ENCODE measurements at regions not wholly inside any gene's neighbourhood (a gene's known extent, or its start where the extent isn't known, plus 50 kb on each side); places are given as distances from the start of the nearest gene placed in this dataset.

DNA sequence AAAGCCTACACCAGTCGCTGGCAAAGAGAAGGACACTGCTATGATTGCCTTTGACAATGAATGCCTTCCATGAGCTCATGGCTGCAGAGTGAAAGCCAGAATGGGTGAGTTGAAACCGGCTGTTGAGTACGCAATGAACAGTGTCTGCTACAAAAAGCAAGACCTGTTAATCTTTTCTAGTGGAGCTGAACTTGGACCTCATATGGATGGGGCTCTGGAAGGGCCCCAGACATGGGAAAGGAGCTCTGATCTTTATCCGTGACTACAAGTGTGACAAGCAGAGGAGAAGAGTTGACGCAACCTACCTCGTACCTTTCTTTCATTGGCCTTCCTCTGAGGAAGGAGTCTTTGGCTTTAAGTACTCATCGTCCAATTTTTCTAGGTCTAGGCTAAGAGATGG lies 67.1 kb upstream of the TSC22D1 start:
- Histone ChIP-seq H3K4me3 (no peak overlapping the region), H3K27me3 (ENCODE audit: control insufficient read depth in 2 of 2, insufficient read depth in 2 of 2, low read length in 2 of 2) (no peaks in the 10 kb centered on the region; a peak in 1 of 5 replicates), H3K4me1 (replicated peaks in 1 of 2; ENCODE audit: control insufficient read depth in 2 of 2, insufficient read depth in 2 of 2, low read length in 2 of 2) (no peaks in the 10 kb centered on the region), H3K9me1 (ENCODE audit: control insufficient read depth, insufficient read depth, low read length) (no peaks in the 10 kb centered on the region), H2AFZ (ENCODE audit: low read depth, low read length) (no peak overlapping the region), H3K4me2 (ENCODE audit: insufficient read depth, low read length) (no peak overlapping the region), H3K27ac (ENCODE audit: extremely low read depth, low read depth, low read length) (no peak overlapping the region), H4K20me1 (replicated peaks; ENCODE audit: control insufficient read depth, insufficient read depth, low read length) (no peaks in the 10 kb centered on the region), H3K36me3 (ENCODE audit: control insufficient read depth, insufficient read depth, low read length) (no peaks in the 10 kb centered on the region), H3K9ac (ENCODE audit: insufficient read depth in 1 of 2, low read depth in 2 of 2, low read length in 2 of 2) (no peak overlapping the region), H3K79me2 (ENCODE audit: control insufficient read depth, insufficient read depth, low read length) (no peaks in the 10 kb centered on the region), H3K9me3 (replicated peaks; ENCODE audit: control insufficient read depth, insufficient read depth, low read depth, low read length) (no peaks in the 10 kb centered on the region)
- DNase-seq (ENCODE audit: extremely low read depth in 1 of 4, low spot score in 3 of 4) (no peak), FAIRE-seq (no peak), ATAC-seq (no peak)
- WGBS (ENCODE audit: insufficient coverage, low coverage, missing lambda C conversion rate), result 0% methylated on average over 7 of the region's 7 CpGs
- POLR2A ChIA-PET, result no interaction called here
- no peak for TF ChIP-seq SMARCA5 (IDR thresholded peaks at IDR 0.05)
- TF ChIP-seq MYBL2 (IDR thresholded peaks at IDR 0.05; ENCODE audit: low read depth), result no peak
- no peak for TF ChIP-seq MYBL2 (CRISPR knock-in tag; IDR thresholded peaks at IDR 0.05; ENCODE audit: borderline replicate concordance)
- TF ChIP-seq ZNF12 (CRISPR knock-in tag; IDR thresholded peaks at IDR 0.05), result no peak
- TF ChIP-seq, protein P1, sequence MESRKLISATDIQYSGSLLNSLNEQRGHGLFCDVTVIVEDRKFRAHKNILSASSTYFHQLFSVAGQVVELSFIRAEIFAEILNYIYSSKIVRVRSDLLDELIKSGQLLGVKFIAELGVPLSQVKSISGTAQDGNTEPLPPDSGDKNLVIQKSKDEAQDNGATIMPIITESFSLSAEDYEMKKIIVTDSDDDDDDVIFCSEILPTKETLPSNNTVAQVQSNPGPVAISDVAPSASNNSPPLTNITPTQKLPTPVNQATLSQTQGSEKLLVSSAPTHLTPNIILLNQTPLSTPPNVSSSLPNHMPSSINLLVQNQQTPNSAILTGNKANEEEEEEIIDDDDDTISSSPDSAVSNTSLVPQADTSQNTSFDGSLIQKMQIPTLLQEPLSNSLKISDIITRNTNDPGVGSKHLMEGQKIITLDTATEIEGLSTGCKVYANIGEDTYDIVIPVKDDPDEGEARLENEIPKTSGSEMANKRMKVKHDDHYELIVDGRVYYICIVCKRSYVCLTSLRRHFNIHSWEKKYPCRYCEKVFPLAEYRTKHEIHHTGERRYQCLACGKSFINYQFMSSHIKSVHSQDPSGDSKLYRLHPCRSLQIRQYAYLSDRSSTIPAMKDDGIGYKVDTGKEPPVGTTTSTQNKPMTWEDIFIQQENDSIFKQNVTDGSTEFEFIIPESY (CRISPR knock-in tag; IDR thresholded peaks at IDR 0.05), result no peak
- no peak for TF ChIP-seq GABPB2 (CRISPR knock-in tag; conservative IDR thresholded peaks at IDR 0.05)
- TF ChIP-seq, protein P2, sequence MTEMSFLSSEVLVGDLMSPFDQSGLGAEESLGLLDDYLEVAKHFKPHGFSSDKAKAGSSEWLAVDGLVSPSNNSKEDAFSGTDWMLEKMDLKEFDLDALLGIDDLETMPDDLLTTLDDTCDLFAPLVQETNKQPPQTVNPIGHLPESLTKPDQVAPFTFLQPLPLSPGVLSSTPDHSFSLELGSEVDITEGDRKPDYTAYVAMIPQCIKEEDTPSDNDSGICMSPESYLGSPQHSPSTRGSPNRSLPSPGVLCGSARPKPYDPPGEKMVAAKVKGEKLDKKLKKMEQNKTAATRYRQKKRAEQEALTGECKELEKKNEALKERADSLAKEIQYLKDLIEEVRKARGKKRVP (CRISPR knock-in tag; IDR thresholded peaks at IDR 0.05), result no peak
- no TSS peak for BruUV-seq (replicated peaks)
- intact Hi-C loops (cut with micrococcal nuclease) (loop anchor here (10.0 kb wide), 1 partner anchor 158 kb away; no protein-coding TSS in a partner anchor), in situ Hi-C loops (cut with MboI) (no loop called here)
- CTCF ChIA-PET (ENCODE audit: low intra/inter-chr PET ratio), result no interaction called here
